H1 (cell line): ENCODE measurements at regions not wholly inside any gene's neighbourhood (a gene's known extent, or its start where the extent isn't known, plus 50 kb on each side); places are given as distances from the start of the nearest gene placed in this dataset.
A peak's percentile ranks its signal among the peaks of the same experiment; 100 is the strongest.

ENCODE experiments used
- CTCF ChIP-seq, 3 experiments: IDR thresholded peaks; 1 replicate in 2 of 3; 2 replicates in 1 of 3; pipeline versions ENCODE4 v1.5.1 to v1.6.1; 2011; ENCODE audit warnings: low read length in 3 of 3, mild to moderate bottlenecking in 3 of 3, inconsistent platforms in 2 of 3, low read depth in 1 of 3, moderate library complexity in 1 of 3; ENCODE audit not compliant: insufficient read depth in 1 of 3; ENCODE audit errors: control extremely low read depth in 1 of 3
- POLR2AphosphoS5 ChIP-seq: IDR thresholded peaks from 2 replicates; pipeline ENCODE4 v1.6.1; 2011; ENCODE audit warnings: low read depth, low read length
- RAD21 ChIP-seq, 2 experiments: IDR thresholded peaks in 1 of 2; conservative IDR thresholded peaks in 1 of 2; 2 replicates each; pipeline ENCODE4 v1.6.1; 2011; ENCODE audit warnings: low read depth in 2 of 2, low read length in 2 of 2, improper control_type of control experiment in 1 of 2, inconsistent platforms in 1 of 2, mild to moderate bottlenecking in 1 of 2, moderate library complexity in 1 of 2

DNA sequence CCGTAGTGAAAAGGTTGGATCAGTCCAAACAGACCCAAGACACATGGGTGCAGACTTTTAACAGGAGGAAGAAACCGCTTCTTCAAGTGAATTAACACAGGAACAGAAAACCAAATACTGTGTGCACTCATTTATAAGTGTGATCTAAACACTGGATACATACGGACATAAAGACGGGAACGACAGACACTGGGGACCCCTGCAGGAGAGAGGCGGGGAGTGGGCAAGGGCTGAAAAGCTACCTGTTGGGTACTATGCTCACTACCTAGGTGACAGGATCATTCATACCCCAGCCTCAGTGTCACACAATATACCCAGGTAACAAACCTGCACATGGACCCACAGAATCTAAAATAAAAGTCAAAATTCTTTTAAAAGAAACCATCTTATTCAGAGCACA, 326.0 kb upstream of the NOCT start:
- TF ChIP-seq RAD21 (IDR thresholded peaks at IDR 0.05 in 1 of 2, conservative IDR thresholded peaks at IDR 0.05 in 1 of 2; ENCODE audit: low read depth in 2 of 2, low read length in 2 of 2) = peak; percentile 13 to 51; a peak in 3 of 4 replicates
- TF ChIP-seq CTCF (IDR thresholded peaks at IDR 0.05; ENCODE audit: control extremely low read depth in 1 of 3, insufficient read depth in 1 of 3, low read depth in 1 of 3, low read length in 3 of 3) = peak; percentile 13 to 29 (median 19); a peak in 2 of 4 replicates
- TF ChIP-seq POLR2AphosphoS5 = no peak
